ENCODE measurements at regions not wholly inside any gene's neighbourhood (a gene's known extent, or its start where the extent isn't known, plus 50 kb on each side); places are given as distances from the start of the nearest gene placed in this dataset.

GRCh38 chr6:50589751-50590470, 123.4 kb upstream of the TFAP2D start:
- Mint-ChIP-seq H3K9me3 (ENCODE audit: unreplicated experiment) (no peaks in the 10 kb centered on the region), H3K4me3 (ENCODE audit: unreplicated experiment) (no peak overlapping the region), H3K4me1 (ENCODE audit: unreplicated experiment) (no peaks in the 10 kb centered on the region), H3K27ac (ENCODE audit: unreplicated experiment) (no peak overlapping the region), H3K27me3 (ENCODE audit: unreplicated experiment) (peaks cover 13% of the 10 kb centered on the region), H3K36me3 (ENCODE audit: unreplicated experiment) (no peaks in the 10 kb centered on the region)
- TF ChIP-seq CTCF (IDR thresholded peaks at IDR 0.05): no peak
- no peak for DNase-seq (ENCODE audit: extremely low spot score, unreplicated experiment)

- Mint-ChIP-seq H3K27me3 (ENCODE audit: unreplicated experiment) (peaks cover 16% of the 10 kb centered on the region), H3K36me3 (ENCODE audit: unreplicated experiment) (no peaks in the 10 kb centered on the region), H3K9me3 (ENCODE audit: unreplicated experiment) (no peaks in the 10 kb centered on the region), H3K27ac (ENCODE audit: unreplicated experiment) (no peak overlapping the region), H3K4me3 (ENCODE audit: unreplicated experiment) (no peak overlapping the region), H3K4me1 (ENCODE audit: unreplicated experiment) (no peaks in the 10 kb centered on the region)
- TF ChIP-seq CTCF (IDR thresholded peaks at IDR 0.05): no peak
- DNase-seq (ENCODE audit: extremely low spot score, unreplicated experiment): no peak
Observed at GRCh38 chr6:50591135-50591534, 122.2 kb upstream of the TFAP2D start.

GRCh38 chr6:50600280-50600679, 113.0 kb upstream of the TFAP2D start:
- no peak for DNase-seq (ENCODE audit: extremely low spot score, unreplicated experiment)
- no peak for TF ChIP-seq CTCF (IDR thresholded peaks at IDR 0.05)
- Mint-ChIP-seq H3K27me3 (ENCODE audit: unreplicated experiment) (peaks cover 30% of the 10 kb centered on the region), H3K27ac (ENCODE audit: unreplicated experiment) (no peak overlapping the region), H3K4me1 (ENCODE audit: unreplicated experiment) (no peaks in the 10 kb centered on the region), H3K9me3 (ENCODE audit: unreplicated experiment) (no peaks in the 10 kb centered on the region), H3K36me3 (ENCODE audit: unreplicated experiment) (no peaks in the 10 kb centered on the region), H3K4me3 (ENCODE audit: unreplicated experiment) (no peak overlapping the region)

- no peak overlapping the region for H3K27ac Mint-ChIP-seq (ENCODE audit: unreplicated experiment)
- no peak overlapping the region for H3K4me3 Mint-ChIP-seq (ENCODE audit: unreplicated experiment)
- no peaks in the 10 kb centered on the region for H3K4me1 Mint-ChIP-seq (ENCODE audit: unreplicated experiment)
- no peak for DNase-seq (ENCODE audit: extremely low spot score, unreplicated experiment)
- no peaks in the 10 kb centered on the region for H3K9me3 Mint-ChIP-seq (ENCODE audit: unreplicated experiment)
- H3K36me3 Mint-ChIP-seq (ENCODE audit: unreplicated experiment): no peaks in the 10 kb centered on the region
- peaks cover 39% of the 10 kb centered on the region for H3K27me3 Mint-ChIP-seq (ENCODE audit: unreplicated experiment)
- TF ChIP-seq CTCF (IDR thresholded peaks at IDR 0.05): peak; percentile 84
Observed at GRCh38 chr6:50602292-50602691, 111.0 kb upstream of the TFAP2D start.

GRCh38 chr6:50608421-50608820, 104.9 kb upstream of the TFAP2D start:
- Mint-ChIP-seq H3K36me3 (ENCODE audit: unreplicated experiment) (no peaks in the 10 kb centered on the region), H3K4me3 (ENCODE audit: unreplicated experiment) (no peak overlapping the region), H3K27ac (ENCODE audit: unreplicated experiment) (no peak overlapping the region), H3K4me1 (ENCODE audit: unreplicated experiment) (no peaks in the 10 kb centered on the region), H3K9me3 (ENCODE audit: unreplicated experiment) (no peaks in the 10 kb centered on the region), H3K27me3 (ENCODE audit: unreplicated experiment) (peaks cover 40% of the 10 kb centered on the region)
- no peak for TF ChIP-seq CTCF (IDR thresholded peaks at IDR 0.05)
- DNase-seq (ENCODE audit: extremely low spot score, unreplicated experiment): no peak
